Activated naive CD4-positive, alpha-beta T cell treated with anti-CD3 and anti-CD28 coated beads, Interleukin-2, amount 50 U/mL, for 16 hours (primary cell): ENCODE measurements at regions not wholly inside any gene's neighbourhood (a gene's known extent, or its start where the extent isn't known, plus 50 kb on each side); places are given as distances from the start of the nearest gene placed in this dataset.
"Not testable (repeated sequence)": the region's sequence is repeated elsewhere in the genome, so short reads cannot be mapped to it uniquely, and the experiment has no call there.

ENCODE experiments used
- DNase-seq: peaks from one replicate; pipeline ENCODE4 v3.0.0-alpha.2; 2020

- no peak for DNase-seq
Observed at GRCh38 chr18:73614812-73615211, 532.8 kb downstream of the FBXO15 start.

- no peak for DNase-seq
Observed at GRCh38 chr18:73613706-73614340, 533.8 kb downstream of the FBXO15 start.

GRCh38 chr18:73597832-73598615, 549.6 kb downstream of the FBXO15 start:
- DNase-seq = no peak

DNA sequence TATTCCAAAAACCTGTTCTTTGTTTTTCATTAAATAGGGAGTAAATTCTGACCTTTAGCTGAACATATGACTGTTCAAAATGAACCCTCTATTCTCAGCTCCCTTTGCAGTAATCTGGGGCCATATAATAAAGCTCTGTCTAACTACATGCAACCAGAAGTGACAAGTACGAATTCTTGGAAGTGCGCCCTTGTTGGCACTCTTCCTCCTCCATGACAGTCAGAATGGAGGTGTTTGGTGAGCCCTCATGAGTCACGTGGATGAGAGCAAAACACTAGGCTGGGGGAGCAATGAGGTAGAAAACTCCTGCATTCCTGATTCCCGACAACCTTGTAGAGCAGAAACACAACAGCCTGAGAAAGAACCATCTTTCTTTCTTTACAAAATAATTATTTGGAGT, 552.9 kb downstream of the FBXO15 start:
- no peak for DNase-seq

DNA sequence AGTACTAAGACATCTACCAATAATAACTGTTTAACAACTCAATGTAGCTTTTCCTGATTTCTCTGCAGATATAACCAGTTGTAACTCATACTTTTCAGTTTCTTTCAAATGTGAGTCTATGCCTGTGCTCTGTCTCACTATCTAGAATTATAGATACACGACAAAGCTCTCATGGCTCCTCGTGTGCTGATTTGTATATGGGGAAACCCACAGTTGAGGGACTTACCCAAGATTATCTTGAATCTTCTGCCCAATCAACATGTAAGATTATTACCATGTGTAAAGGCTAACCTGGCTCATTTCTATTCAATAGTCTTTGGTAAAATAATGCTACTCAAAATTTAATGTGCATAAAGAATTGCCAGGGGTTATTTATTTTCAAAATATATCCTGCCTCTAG, 554.4 kb downstream of the FBXO15 start:
- DNase-seq = no peak

- DNase-seq = no peak
Observed at GRCh38 chr18:73590950-73591349, 556.7 kb downstream of the FBXO15 start.

- DNase-seq = no peak
Observed at GRCh38 chr18:73579698-73580097, 567.9 kb downstream of the FBXO15 start.

- DNase-seq = no peak
Observed at GRCh38 chr18:73577365-73577764, 570.3 kb downstream of the FBXO15 start.

- DNase-seq = no peak
Observed at GRCh38 chr18:73563901-73564472, 583.6 kb downstream of the FBXO15 start.

GRCh38 chr18:73563345-73563744, 584.3 kb downstream of the FBXO15 start:
- no peak for DNase-seq

GRCh38 chr18:73556904-73557303, 590.7 kb downstream of the FBXO15 start:
- no peak for DNase-seq

GRCh38 chr18:73552171-73552570, 595.5 kb downstream of the FBXO15 start:
- no peak for DNase-seq

DNA sequence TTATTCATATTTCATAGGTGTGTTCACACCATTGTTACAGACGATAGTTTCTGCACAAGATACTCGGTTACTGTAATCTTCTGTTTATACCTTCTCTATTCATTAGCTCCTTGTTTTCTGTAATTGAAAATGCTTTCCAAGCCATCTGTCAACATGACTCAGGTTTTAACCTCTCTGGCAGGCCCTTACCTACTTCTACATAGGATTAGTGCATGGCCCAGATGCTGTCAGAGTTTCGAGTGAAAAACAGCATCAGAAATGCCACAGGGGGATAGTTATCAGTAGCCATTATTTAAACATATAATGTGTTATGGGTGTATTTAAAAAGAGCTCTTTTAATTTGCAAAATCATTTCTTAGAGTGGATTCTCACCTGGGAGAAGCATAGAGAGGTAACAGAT, 596.4 kb downstream of the FBXO15 start:
- DNase-seq = no peak

- no peak for DNase-seq
Observed at GRCh38 chr18:73549236-73549635, 598.4 kb downstream of the FBXO15 start.

- DNase-seq = no peak
Observed at GRCh38 chr18:73545472-73545871, 602.2 kb downstream of the FBXO15 start.

- no peak for DNase-seq
Observed at GRCh38 chr18:73544617-73545016, 603.0 kb downstream of the FBXO15 start.

GRCh38 chr18:73544032-73544431, 603.6 kb downstream of the FBXO15 start:
- DNase-seq = no peak

DNA sequence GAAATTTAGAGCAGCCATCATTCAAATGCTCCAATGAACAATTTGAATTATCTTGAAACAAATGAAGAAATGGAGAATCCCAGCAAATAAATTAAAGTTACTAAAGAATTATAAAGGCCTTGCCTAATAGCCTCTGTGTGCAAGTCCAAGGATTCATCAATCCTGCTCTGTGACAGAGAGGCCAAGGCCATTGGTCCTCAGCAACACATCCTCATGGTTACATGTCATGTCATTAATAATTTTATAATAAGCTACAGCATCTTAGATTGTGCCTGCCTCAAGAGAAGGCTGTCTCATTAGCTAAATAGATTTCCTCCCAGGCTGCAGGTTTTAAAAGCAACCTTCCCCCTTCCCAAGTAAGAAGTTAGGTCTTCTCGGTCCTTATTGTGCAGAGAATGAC, 611.6 kb downstream of the FBXO15 start:
- DNase-seq = no peak

- DNase-seq = no peak
Observed at GRCh38 chr18:73535189-73535588, 612.4 kb downstream of the FBXO15 start.

GRCh38 chr18:73531601-73532000, 616.0 kb downstream of the FBXO15 start:
- no peak for DNase-seq

GRCh38 chr18:73528066-73528465, 619.6 kb downstream of the FBXO15 start:
- DNase-seq = no peak

DNA sequence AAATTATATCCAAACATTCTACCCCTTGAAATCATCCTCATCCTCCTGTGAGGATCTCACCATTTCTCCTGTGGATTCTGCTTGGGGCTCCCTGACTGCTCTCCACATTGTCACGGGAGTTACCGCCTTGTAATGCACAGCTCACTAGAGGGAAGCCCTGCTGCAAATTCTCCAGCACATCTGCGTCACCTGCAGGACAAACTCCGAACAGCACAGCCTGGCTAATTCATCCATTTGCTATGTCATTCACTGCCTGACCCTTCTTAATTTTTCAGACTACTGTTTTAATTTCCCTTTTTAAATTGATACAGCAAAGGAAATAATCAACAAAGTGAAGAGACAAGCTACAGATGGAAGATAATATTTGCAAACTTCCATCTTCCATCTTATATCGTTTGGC, 627.4 kb downstream of the FBXO15 start:
- no peak for DNase-seq

DNA sequence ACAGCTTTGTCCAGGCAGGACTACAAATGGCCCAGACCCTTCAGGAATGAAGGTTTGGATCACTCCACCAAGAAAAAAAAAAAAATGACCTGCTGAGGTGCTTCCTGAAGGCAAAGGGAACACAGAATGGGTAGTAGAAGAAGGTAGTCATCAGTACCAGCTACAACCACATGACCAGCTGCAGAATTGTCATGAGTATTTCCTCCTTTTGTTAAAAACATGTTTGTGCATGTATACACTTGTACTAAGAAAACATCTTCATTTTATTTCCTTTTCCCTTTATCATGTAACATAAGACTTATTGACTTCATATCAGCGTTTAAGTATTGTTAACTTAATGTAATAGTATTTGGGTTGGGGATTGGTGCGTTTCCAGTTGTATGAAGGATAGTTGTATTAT, 631.6 kb downstream of the FBXO15 start:
- not testable (repeated sequence) for DNase-seq

DNA sequence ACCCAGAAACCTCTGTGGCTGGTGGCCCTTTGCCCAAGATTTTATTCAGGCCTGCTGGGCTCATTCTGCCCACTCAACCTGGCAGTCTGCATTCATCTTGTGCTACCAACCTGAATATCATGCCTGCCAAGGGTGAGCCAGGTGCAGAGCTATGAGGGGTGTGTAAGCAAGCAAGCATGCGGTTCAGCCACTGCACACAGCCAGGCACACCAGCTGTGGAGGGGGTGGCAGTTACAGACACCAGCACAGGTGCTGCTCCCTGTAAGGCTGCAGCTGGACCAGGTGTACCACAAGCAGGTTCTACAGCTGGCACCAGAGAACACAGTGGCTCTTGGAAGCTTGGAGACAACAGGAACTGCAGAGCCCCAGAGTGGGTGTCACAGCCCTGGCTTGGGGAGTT, 633.2 kb downstream of the FBXO15 start:
- no peak for DNase-seq
